Caki2 (cell line): ENCODE measurements at regions not wholly inside any gene's neighbourhood (a gene's known extent, or its start where the extent isn't known, plus 50 kb on each side); places are given as distances from the start of the nearest gene placed in this dataset.

Experiments used
- DNase-seq: peaks from one replicate; pipeline ENCODE4 v3.0.0-alpha.2; 2015; ENCODE audit warnings: low read depth
- in situ Hi-C: cut with HindIII; loops from 2 replicates; pipeline ENCODE4 v1.10.0; 2016; ENCODE audit warnings: low sequenced_read_pairs, low pct_unique_long_range_greater_than_20kb, mixed read lengths

DNA sequence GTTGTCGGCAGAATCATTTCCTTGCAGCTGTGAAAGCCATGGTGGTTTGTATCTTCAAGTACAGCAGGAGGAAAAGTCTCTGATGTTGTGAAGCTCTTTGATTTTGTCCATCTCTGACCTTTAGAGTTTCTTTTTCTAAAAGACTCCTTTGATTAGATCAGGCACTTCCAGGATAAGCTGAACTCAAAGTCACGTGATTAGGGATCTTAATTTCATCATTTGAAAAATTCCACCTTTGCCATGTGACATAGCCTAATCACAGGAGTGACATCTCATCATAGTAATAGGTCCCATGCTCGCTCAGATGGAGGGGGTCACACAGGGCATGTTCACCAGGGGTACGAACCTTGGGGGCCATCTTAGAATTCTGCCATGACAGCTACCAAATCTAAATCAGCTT lies 441.5 kb upstream of the CDH4 start:
- DNase-seq: no peak
- in situ Hi-C loops: no loop called here

GRCh38 chr20:60812561-60812960 lies 439.5 kb upstream of the CDH4 start:
- DNase-seq: no peak
- in situ Hi-C loops: no loop called here

- in situ Hi-C loops: no loop called here
- DNase-seq: no peak
Measured at GRCh38 chr20:60813066-60813465, 439.0 kb upstream of the CDH4 start.

- DNase-seq: no peak
- in situ Hi-C loops: no loop called here
Measured at GRCh38 chr20:60815656-60816055, 436.4 kb upstream of the CDH4 start.

DNA sequence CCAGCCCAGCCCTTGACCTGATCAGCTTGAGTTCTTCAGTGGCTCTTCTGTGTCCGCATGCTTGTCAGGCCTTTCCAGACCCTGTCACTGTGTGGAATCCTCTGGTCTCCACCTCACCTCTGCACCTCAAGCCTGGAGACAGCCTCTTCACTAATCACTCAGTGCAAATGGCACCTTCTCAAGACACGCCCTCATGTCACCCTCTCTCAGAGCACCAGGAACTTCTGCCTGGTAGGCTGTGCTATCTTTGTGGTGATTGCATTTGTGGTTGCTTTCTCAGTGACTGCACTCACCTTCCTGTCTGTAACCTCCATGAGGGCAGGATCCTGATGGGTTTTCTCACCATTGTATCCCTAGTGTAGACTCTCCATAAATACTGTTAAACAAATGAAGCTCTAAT lies 435.2 kb upstream of the CDH4 start:
- in situ Hi-C loops: no loop called here
- no peak for DNase-seq

DNA sequence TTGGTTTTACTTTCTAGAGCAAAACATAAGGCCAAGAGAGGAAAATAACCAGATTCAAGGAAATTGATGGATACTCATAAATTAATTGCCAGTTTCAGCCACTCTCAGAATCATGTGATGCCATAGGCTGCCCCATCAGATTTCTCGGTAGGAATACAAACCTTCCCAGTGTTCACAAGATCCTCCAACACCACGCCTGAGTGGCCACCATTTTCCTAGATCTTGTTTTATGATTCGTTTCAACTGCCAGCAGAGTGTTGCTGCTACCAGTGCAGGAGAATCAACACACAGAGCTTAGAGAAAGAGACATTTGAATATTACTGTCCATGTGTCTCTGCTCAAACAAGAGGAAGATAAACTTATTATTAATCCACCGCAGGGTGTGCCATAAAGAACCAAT lies 434.2 kb upstream of the CDH4 start:
- in situ Hi-C loops: no loop called here
- no peak for DNase-seq

GRCh38 chr20:60819511-60819910 lies 432.6 kb upstream of the CDH4 start:
- no peak for DNase-seq
- in situ Hi-C loops: no loop called here

DNA sequence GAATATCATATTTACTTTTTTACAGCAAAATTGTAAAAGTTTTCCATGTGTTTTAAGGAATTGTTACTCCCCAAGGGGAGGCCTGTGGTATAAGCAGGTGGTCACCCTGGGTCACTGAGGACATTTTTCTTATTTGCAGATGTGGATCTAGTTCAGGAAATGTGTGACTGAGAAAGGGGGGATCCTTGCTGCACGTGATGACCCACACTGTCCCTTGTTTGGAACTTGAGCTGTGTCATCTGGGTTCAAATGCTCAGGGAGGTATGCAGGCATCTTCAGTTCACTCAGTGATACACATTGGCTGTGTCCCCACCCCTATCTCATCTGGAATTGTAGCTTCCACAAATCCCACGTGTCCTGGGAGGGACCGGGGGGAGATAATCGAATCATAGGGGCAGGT lies 431.9 kb upstream of the CDH4 start:
- DNase-seq: no peak
- in situ Hi-C loops: no loop called here

DNA sequence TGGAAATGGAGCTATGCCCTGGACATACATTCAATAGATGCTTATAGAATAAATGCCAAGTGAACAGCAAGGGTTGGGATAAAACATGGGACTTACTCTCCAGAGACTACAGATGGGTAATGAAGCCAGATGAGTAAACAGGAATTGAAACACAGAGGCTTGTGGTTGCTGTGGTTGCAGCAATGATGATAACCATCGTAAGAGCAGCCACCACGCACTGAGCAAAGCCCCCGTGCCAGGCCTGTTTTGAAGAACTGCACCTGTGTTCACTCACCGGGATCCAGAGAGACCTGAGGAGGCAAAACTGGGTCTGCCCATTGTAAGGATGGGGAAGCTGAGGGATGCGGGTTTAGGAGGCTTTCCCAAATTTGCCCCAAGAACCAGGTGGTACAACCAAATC lies 431.1 kb upstream of the CDH4 start:
- in situ Hi-C loops: no loop called here

DNA sequence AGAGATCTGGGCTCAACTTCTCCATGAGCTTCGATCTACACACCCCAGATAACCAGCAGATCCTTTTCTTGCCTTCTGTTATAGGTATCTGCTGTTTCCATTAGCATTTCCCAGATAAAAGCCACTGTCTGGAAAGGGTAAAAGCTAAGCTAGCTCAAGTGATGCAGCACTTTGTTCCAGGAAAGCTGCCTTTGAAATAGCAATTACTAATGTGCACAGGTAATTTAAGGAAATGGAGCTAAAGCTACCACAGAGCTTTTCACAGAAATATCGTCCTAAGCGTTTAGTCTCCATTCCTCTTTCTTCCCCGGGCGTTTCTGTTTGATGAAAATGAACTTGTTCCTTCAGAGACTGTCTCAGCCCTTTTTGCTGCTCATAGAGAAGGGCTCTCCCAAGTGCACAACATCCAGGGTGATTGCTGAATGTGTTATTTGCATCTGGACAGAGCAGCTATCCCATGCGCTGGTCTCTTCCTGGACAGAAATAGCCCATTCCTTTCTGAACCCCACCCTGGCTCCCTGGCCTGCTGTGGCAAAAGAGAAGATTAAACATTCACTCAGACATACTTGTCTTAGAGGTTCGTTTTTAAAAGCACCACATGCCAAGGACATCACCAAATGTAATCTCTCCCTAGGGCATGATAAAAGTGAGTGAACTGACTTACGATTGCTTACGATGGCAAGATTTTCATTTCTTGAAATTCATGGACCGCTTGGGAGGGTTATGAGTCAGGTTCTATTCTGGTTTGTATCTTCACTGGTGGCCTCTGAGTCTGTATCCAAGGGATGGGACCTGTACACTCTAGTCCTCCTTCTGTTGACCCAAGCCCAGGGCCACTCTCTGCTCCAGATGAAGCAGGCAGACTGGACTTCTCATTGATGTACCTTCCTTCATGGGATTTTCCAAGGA lies 429.1 kb upstream of the CDH4 start:
- in situ Hi-C loops: no loop called here
- DNase-seq: no peak

More for the DNA sequence above, 431.1 kb upstream of the CDH4 start:
- no peak for DNase-seq

- no peak for DNase-seq
- in situ Hi-C loops: no loop called here
Measured at GRCh38 chr20:60835876-60836275, 416.2 kb upstream of the CDH4 start.

- in situ Hi-C loops: no loop called here
- DNase-seq: no peak
Measured at GRCh38 chr20:60837173-60837770, 414.8 kb upstream of the CDH4 start.

- in situ Hi-C loops: no loop called here
- no peak for DNase-seq
Measured at GRCh38 chr20:60838297-60838696, 413.8 kb upstream of the CDH4 start.

DNA sequence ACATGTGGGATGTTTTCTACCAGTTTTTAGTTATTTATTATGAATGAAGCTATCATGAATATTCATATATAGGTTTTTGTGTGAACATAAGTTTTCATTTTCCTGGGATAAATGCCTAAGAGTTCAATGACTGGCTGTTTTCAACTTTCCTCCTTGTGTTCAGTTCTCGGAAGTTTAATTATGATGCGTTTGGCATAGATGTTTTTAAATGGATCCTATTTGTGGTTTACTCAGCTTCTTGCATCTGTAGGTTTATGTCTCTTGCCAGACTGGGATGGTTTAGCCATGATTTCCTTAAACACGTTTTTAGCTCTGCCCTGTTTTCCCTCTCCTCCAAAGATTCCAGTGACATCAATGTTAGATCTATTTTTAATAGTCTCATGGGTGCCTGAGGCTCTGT lies 411.1 kb upstream of the CDH4 start:
- DNase-seq: no peak
- in situ Hi-C loops: no loop called here

DNA sequence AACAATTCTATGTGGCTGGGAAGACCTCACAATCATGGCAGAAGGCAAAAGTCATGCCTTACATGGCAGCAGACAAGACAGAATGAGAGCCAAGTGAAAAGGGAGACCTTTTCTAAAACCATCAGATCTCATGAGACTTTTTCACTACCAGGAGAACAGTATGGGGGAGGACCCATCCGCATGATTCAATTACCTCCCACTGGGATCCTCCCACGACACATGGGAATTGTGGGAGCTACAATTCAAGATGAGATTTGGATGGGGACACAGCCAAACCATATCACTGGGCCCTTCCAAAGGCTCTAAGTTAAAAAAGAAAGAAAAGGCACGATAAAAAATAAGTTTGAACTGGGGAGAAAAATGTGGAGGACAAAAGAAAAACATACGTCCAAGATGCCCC lies 406.9 kb upstream of the CDH4 start:
- DNase-seq: no peak
- in situ Hi-C loops: no loop called here

DNA sequence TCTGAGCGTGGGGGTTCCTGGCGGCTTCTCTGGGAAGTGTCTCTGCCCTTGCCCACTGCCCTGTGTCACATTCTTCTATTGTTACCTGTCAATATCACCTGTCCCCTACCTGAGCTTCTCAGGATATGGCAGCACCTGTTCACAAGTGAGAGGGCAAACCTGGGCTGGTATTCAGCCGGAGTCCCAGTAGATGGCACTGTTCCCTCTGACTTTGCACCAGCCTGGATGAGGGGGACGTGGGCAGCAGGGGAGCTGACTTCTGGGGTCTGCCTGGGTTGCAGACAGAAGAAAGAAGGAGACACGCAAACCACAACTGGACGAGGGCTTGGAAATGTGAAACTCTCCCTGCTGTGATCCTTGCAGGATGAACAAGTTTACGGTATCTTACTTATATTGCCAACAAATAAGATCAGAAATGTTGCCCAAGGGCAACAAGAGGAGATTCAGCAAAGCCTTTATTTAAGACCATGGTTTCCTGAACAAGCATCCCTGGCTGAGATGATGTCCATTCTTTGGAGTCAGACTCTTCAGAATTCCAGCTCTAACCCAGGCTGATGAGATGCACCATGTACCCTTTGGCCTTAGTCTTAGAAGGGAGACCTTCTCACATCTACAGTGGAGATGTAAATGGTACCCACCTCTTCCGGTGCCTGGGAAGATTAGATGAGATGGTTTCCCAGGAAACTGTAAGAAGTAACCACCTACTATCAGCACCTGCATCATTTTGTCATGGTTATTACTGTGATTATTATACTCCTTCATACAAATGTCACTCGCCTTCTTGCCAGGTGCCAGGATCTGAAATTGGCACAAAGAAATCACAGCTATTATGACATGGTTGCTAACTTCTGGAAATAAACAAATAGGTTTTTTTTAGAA lies 400.0 kb upstream of the CDH4 start:
- in situ Hi-C loops: no loop called here
- peak; percentile 30 for DNase-seq

DNA sequence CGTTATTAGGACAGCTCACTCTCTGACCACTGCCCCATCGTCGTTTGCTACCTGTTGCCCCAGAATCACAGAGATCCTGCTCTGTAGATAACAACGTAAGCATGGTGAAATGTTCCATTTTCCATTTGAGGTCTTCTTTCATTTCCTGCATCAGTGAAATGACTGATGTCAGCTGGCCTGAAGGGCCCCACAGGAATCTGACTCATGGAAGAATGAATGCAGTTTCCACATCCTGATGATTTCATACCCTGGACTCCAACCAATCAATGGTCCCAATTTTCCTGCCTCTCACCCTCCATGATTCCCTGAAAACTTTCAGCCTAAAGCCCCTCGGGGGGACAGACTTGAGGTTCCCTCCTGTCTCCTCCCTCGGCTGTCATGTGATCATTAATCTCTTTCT lies 394.4 kb upstream of the CDH4 start:
- no peak for DNase-seq

DNA sequence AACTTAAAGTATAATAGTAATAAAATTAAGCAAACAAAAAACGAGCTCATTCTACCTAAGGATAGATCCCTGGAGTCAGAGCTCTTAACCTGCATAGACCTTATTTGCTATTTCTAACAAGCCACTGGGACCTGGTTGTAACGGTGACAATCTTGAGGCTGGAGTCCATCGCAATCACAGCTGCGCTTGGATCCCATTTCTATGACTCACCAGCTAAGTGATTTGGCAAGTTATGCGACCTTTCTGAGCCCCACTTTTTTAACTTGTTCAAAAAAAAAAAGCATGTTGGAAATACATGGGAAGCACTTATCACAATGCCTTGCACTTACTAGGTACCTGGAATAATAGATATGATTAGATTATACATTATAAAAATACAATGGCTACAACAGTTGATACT lies 389.5 kb upstream of the CDH4 start:
- DNase-seq: no peak
- in situ Hi-C loops: no loop called here

More for the DNA sequence above, 394.4 kb upstream of the CDH4 start:
- in situ Hi-C loops: no loop called here

DNA sequence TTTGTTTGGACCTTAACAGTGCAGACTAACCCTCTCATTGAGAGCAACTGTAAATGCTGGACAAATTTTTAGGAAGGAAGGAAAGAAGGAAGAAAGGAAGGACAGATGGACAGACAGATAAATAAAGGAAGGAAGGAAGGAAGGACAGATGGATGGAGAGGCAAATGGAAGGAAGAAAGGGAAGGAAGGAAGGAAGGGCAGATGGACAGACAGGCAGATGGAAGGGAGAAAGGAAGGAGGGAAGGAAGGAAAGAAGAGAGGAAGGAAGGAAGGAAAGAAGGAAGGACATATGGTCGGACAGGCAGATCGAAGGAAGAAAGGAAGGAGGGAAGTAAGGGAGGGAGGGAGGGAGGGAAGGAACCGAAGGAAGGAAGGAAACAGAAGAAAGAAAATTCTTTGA lies 388.5 kb upstream of the CDH4 start:
- in situ Hi-C loops: no loop called here
- DNase-seq: no peak
